GF-D8 (cell line): ENCODE measurements at regions not wholly inside any gene's neighbourhood (a gene's known extent, or its start where the extent isn't known, plus 50 kb on each side); places are given as distances from the start of the nearest gene placed in this dataset.

Experiments
- DNase-seq: peaks from one replicate; lab custom pipeline; 2025; lab: John Stamatoyannopoulos, UW

DNA sequence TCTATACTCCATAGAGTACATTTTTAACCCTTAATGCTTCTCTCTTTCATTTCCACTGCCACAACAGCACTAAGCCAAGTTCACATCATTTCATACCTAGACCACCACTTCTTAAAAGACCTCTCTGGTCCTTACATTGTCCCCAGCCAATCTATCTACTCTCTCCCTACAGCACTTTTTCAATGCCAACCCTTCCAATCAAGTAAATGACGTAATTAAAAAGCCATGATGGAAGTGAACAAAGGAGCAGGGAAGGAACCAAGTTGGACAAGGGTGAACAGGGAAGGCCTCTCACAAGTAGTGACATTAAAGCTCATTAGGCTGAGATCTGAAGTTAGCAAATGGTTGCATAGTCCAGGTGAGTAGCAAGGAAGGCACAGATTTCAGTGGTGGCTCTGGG lies 195.1 kb upstream of the CCDC150 start:
- no peak for DNase-seq

DNA sequence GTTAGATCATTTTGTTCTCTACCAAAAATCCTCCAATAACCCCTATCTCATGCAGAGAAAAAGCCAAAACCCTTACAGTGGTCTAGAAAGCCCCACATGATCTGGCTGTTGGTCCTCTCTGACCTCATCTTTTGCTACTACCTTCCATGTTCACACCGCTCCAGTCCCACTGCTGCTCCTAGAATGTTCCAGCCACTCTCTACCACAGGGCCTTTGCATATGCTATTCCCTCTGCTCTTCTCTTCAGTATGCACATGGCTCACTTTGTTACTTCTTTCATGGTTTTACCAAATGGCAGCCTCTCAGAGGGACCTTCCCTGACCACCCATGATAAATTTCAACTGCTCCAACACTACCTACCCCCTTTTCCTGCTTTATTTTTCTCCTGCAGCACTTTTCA lies 193.5 kb upstream of the CCDC150 start:
- no peak for DNase-seq

DNA sequence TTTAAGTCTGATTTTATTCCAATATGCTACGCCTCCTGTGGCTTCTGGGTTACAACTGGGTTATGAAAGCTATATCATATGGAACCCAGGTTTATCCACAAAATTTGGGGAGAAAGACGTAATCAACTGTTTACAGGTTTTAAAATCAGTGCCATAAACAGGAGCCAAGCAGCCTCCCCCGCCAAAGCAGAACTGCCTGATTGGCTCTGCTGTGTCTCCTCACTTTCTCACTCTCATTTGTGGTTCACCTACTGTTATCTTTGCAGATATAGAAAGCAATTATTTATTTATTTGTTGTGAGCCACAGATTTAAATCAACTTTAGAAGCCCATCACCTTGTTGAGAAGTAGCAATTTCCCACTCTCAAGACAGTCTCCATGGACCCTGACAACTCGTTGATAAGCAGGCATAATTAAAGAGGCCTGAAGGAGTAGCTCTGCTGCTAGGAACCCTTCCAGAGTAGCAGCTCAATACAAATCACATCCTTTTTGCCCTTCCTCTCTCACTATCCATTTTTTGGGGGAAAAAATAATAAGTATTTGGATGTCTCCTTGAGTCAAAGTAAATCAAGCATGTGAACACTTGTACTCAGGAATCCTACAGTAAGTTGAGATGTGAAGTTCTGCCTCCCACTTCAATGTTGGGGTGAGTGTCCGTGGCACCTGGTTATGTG lies 191.0 kb upstream of the CCDC150 start:
- no peak for DNase-seq

DNA sequence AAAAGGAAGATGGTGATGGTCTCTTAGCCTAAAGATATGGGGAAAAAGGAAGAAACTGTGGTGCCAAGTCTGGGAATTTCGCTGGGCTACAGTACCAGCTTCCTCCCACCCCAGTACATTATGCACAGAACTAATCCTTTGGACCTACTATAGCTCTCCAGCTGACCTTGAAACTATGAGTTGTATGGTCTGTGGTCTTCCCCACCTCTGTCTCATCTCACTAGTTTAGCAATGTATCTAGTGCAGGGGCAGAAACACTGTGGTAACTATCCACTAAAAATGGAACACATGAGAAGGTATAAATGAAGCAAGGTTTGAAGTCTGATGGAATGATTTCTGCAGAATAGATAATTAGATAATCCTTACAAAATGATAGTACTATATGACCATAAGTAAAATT lies 190.4 kb upstream of the CCDC150 start:
- DNase-seq, result no peak

DNA sequence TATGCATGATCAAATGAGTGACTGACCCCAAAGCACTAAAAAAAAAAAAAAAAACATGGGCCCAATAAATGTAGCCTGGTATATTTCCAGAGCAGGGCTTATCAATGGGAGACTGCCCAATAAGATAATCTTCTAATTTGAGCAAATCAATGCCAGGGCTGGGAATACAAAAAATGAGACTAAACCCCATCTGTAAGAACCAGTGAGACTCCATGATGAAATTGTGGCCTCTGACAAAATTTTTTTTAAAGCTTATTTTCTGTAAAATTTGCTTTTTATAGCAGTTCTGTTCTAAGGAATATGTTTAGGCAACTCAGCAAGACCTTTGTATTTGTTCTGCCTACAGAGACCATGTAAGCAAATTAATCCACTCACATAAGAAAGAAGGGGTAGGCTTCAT lies 186.8 kb upstream of the CCDC150 start:
- DNase-seq, result no peak

DNA sequence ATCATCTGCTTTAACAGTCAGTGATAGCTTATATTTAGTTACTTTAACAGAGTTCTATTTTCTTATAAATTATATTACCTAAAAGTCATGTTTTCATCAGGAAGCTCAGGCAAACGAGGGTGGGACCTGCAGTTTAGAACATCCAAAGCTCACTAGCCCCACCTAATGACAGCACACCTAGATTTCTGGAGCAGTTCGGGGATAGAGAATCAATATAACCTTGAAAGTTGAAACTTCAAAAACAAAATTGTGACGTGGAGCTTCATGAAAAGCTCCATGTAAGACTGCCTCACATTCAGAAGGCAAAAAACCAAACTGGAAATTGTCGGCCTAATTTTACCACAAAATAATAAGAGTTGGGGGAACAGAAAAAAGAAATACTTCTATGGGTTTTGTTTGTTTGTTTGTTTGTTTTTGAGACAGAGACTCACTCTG lies 185.9 kb upstream of the CCDC150 start:
- no peak for DNase-seq

DNA sequence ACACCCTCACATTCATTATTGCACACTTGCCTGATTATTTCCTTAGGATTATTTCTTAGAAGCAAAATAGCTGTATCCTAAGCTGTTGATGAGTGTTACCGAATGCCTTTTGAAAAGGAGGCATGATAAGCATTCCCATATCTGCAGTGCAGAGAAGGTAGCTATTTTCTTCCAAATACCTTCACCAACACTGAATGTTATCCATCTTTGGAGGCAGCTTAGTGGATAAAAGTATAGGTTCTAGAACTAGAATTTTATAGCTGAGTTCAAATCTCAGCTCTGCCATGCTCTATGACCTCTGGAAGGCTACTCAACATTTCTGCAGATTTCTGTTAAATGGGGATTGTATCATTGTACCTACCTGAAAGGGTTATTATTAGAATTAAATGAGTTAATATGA lies 185.0 kb upstream of the CCDC150 start:
- no peak for DNase-seq

DNA sequence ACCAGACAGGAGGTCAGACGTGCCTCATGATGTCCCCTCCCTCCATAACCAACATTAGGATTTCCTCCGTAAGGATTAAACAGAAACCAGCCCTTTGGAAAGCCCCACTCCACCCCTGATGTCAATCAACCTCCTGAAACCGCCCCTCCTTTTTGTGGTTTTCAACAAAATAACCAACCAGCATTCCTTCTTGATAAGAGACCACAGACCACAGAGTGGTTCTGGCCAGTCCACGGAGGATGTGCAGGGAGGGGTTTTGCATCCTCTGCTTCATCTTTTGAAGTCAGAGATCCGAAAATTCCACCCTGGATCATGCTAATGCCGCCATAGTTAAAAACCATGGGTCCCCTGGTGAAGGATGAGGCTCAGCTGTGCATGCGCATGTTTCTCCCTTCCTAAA lies 180.0 kb upstream of the CCDC150 start:
- DNase-seq, result no peak

DNA sequence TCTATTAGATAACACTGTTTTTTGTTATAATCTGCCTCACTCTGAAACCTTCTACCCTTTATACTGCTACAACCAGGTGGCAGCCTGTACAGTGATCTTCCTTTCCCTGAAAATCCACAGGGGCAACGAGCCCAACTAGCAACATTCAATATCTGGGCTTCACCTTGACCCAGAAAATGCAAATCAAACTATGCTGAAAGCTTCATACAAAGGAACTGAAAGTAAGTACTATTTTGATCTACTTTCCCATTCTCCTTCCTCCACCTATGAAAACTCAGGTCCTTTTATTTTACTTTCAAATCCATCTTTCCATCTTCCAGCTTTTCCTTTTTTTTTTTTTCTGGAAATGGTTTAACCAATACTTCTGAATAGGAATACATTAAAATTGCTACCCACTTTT lies 175.8 kb upstream of the CCDC150 start:
- no peak for DNase-seq

DNA sequence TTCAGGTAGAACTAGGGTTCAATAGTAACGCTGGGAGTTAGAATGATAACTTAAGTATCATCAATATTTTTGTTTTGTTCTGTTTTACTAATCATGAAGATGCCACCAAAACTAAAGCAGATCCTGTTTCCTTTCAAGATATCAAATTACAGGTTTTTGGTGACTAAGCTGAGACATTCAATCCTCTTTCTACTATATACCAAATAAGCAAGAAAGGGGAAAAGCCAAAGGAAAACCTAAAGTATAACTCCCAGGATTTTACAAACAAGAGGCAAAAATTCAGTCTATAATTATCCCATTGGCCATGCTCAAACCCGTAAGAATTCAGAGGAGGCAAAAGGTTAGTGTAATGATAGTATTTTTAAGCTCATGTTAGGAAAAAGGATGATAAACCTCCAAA lies 175.2 kb upstream of the CCDC150 start:
- no peak for DNase-seq

DNA sequence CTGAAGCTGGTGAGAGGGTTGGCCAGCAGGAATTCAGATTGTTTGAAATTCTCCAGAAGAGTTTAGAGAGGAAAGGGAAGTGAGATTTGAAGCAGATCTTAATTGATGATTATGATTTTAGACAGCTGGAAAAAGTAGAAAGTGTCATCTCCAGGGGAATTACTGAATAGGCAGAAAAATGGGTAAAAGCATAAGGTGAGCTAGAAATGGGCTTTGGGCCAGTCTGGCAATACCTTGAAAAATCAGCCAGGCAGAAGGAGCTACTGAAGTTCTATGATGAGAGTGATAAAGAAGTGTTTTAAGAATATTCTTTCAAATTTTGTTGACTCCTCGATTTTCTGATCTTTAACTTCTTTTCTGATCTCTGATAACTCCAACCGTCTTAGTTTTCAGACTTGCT lies 172.9 kb upstream of the CCDC150 start:
- no peak for DNase-seq

DNA sequence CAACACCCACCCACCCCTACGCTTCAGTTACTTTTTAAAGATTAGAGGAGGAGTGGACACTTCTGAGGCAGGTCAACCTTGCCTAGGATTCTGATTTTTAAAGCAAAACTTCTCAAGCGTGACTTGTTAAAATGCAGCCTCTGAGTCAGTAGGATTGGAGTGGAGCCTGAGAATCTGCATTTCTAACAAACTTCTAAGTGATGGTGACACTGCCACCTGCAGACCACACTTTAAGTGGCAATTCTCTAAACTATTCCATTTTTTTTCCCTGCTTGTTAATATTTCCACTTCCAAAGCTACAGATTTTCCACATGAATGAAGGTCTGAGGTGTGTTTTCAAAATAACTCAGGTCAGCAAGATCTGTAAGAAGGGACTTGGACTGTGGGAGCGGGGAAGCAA lies 171.1 kb upstream of the CCDC150 start:
- DNase-seq, result no peak

DNA sequence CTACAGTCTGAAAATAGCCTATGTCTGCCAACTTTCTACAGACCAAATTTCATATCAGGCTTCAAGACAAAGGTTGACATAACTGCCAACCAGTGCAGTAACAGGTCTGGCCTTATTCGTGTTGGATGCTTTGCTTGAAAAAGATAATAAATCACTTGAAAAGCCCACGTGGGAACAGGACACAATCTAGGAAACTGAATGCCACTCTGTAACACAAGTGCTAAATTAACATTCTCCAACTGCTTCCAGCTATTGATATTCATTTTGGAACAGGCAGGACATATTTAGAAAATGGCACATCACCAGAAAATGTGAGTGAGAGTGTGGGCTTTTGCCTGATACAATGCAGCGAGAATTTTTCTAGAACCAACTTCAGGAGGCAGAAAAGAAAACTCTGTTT lies 165.9 kb upstream of the CCDC150 start:
- no peak for DNase-seq

DNA sequence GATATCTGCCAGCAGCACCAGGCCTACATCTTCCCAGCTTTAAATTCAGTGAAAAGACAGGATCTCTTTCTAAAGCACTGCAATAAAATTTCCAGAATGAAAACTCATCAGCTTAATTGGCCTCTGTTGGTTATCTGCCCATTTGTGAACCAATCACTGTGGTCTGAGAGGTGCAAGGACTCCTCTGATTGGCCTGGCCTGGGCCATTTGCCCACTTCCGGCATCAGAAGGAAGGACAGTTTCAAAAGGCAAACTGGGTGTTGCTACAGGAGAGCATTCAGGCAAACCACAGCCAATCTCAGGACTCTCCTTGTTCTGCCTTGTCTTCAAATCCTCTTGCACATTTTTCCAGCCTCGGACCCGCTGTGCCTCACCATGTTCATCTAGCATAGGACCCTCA lies 163.9 kb upstream of the CCDC150 start:
- DNase-seq, result no peak

DNA sequence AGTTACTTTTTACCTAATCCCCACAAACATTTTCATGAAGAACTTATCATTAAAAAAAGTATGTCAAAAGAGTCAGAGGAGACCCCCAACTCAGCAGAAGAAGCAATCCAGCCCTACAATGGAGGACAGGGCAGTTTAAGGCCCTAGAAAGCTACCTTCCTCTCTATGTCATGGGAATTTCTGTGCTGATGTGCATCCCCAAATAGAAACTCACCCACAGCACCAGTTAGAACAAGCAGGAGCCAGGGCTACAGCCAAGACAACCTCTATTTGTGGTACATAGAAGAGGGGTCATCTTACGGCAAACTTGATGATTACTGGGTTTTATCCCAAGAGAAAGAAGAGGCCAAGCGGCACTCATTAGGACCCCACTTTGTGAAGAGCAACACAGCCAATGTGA lies 160.9 kb upstream of the CCDC150 start:
- DNase-seq, result no peak

DNA sequence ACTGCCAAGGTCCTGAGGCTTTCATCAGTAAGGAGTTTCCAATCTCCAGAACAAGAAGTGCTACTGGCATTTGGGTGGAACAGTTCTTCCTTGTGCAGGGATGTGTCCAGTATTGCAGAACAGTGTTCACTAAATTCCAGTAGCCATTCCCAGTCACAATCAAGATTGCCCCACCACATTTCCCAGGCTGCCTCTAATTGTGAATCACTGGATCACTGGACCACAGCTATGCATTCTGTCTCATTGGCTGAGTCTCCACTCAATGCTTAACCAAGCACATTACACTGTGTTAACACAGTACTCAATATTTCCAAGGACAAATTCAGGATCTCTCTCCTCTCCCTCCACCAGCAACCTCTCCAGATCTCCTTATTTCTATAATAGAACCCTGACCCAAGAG lies 160.2 kb upstream of the CCDC150 start:
- DNase-seq, result no peak

DNA sequence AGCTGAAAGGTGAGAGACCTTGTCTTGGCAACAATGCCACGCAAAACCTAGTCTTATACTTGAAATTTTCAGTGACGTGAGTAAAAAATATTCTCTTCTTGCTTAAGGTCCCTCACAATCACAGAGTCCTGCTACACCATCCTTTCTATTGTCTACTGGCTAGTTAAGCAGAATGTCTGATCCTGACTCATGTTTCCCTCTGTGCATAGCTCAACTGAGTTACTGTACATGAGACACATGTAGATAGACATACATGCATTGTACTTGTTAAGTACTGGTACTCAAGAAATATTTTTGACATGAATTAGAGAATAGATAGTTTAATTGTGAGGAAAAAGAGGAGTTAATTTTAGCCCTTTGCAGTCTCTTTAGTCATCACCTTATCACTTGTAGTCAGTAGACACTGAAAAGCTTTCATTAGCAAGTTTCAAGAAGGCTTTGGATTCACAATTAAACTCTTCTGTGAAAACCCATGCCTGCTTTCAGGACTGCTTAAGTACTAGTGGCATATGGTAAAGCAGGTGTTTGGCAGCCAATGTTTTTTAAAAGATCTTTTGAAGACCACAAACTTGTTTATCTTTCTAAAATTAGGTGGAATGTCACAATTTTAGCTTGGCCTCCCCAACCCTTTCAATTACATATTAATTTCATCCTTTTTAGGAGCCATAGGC lies 158.7 kb upstream of the CCDC150 start:
- DNase-seq, result no peak

DNA sequence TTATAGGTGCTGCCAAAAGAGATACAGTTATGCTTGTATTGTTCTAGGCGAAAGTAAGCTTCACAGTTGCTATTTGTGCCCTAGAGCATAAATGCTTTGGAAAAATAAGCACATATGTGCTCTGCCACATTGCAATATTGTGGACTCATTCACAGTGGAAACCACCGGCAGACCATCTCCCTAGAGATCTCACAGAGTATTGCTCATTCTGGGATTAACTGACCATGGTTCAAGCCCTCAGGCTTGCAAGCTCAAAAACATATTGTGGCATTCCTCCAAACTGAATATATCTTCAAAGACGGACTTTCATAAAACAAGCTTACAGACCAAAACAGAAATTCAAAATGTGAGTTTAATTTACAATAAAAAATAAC lies 158.2 kb upstream of the CCDC150 start:
- DNase-seq, result no peak

DNA sequence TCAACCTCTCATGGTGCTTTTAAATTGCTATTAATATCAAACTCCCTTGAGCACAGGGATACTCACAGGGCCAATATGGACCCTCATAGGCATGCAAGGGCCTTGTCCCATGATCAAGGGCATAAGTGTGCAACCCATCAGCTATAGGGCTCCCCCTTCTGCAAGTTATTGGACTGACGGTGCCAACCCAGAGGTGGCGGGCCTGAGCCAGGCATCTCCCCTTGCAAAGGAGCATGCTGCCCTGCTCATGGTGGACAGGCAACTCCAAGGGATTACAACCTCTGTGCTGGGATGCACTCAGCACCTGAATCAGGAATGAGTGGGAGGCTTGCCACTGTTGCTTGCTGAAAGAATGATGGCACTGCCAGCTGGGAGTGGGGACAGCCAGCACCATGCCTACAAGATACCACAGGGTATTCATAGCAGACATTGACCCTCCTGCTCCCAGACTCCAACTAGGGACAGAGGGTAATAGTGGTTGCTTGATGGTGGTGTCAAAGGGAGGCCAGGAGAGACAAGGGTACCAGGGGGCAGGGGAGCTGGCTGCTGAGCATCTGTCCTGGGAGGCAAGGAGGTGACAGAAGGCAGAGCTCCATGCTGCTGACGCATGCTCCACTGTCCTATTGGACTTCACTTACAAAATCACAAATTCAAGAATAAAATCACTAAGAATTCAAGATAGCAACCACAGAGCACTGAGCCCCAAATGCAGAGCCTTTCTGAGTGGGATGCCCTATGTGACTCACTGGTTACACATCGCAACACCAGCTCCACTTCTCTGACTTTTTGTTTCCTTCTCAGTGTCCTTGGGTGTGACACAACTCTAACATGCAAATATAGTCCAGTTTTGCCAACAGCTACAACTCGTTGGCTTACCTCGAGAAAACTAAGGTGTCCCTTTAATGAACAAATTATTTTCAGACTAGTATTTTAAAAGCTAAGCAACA lies 157.1 kb upstream of the CCDC150 start:
- DNase-seq, result no peak

DNA sequence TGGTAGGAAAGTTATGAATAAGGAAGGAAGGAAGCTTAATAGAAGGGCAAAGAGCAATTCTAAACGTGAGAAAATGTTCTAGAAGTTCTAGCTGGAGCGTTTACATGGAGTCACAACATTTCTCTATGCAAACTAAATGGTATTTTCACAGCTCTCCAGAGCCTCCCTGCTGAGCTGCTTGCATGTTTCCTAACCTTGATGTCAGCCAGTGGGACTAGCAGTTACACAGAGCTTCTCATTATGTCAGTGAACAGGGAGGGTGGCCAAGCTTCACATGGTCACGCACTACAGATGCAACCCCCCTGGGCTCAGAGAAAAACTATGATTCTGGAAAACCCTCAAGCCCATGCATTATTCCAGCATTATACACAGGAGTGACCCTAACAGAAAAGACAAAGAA lies 153.4 kb upstream of the CCDC150 start:
- DNase-seq, result no peak

DNA sequence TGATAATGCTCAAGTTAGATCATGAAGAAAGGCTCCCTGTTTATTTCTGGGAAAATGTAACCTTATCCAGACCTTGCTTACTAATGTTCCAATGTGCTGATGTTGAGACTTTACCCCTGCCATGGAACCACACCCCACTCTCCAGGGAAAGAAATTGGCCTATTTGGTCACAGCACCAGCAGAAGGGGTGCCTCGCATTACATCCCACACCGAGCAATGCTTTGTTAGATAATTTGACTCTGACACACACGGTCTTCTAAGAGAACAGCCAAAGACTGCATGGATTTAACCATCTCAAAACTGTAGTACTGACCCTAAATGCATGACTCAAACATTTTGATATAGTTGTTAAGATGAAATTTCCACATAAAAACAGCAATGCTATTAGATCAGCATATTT lies 152.1 kb upstream of the CCDC150 start:
- DNase-seq, result no peak

DNA sequence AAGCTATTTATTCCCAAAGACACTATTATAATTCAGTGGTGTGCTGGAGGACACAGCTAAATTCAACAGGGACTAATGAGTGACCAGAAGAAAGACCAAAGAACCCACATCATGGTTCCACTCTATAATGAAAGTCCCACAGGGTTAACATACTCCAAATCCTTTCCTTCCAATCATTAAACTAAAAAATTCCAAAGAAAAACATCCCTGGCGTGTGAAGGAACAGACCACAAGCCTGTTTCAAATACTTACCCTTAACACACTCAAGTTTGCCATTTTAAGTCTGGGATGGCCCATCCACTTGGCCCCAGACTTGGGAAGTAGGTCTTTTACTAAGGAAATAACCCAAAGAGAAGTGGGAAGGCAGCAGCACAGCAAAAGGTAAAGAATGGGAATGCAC lies 150.1 kb upstream of the CCDC150 start:
- no peak for DNase-seq

DNA sequence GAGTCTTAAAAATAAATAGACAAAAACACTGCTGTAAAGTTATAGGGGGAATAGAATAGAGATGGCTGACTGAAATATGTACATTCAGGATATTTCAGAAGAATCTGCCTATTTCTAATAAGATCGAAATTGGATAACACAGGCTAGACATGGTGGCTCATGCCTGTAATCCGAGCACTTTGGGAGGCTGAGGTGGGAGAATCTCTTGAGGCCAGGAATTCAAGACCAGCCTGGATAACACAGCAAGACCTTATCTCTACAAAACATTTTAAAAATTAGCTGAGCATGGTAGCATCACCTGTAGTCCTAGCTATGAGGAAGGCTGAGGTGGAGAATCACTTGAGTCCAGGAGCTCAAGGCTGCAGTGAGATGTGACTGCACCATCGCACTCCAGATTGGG lies 146.6 kb upstream of the CCDC150 start:
- DNase-seq, result no peak
